ENCODE measurements at regions not wholly inside any gene's neighbourhood (a gene's known extent, or its start where the extent isn't known, plus 50 kb on each side); places are given as distances from the start of the nearest gene placed in this dataset.

- TF ChIP-seq SIN3A (conservative IDR thresholded peaks at IDR 0.05 in 1 of 2, IDR thresholded peaks at IDR 0.05 in 1 of 2; ENCODE audit: low read depth in 1 of 2, low read length in 2 of 2): no peak
- no peak for TF ChIP-seq USF2 (IDR thresholded peaks at IDR 0.05; ENCODE audit: low read length)
- TF ChIP-seq EZH2 (IDR thresholded peaks at IDR 0.05; ENCODE audit: low read depth, low read length, severe bottlenecking): no peak
- no peak for TF ChIP-seq RNF2 (IDR thresholded peaks at IDR 0.05; ENCODE audit: borderline replicate concordance, low read depth, low read length, missing control alignments, poor library complexity, severe bottlenecking)
- TF ChIP-seq, protein P1, sequence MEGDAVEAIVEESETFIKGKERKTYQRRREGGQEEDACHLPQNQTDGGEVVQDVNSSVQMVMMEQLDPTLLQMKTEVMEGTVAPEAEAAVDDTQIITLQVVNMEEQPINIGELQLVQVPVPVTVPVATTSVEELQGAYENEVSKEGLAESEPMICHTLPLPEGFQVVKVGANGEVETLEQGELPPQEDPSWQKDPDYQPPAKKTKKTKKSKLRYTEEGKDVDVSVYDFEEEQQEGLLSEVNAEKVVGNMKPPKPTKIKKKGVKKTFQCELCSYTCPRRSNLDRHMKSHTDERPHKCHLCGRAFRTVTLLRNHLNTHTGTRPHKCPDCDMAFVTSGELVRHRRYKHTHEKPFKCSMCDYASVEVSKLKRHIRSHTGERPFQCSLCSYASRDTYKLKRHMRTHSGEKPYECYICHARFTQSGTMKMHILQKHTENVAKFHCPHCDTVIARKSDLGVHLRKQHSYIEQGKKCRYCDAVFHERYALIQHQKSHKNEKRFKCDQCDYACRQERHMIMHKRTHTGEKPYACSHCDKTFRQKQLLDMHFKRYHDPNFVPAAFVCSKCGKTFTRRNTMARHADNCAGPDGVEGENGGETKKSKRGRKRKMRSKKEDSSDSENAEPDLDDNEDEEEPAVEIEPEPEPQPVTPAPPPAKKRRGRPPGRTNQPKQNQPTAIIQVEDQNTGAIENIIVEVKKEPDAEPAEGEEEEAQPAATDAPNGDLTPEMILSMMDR (IDR thresholded peaks at IDR 0.05; ENCODE audit: control extremely low read depth in 1 of 3, insufficient read depth in 1 of 3, low read depth in 1 of 3, low read length in 3 of 3): no peak
- TF ChIP-seq POLR2A (IDR thresholded peaks at IDR 0.05; ENCODE audit: control extremely low read depth in 1 of 2, low read depth in 2 of 2, low read length in 2 of 2): no peak
- no peak for TF ChIP-seq TAF1 (IDR thresholded peaks at IDR 0.05; ENCODE audit: low read depth, low read length)
- no peak for TF ChIP-seq YY1 (IDR thresholded peaks at IDR 0.05; ENCODE audit: low read depth, low read length)
Measured at GRCh38 chr18:41466436-41467160, 488.4 kb upstream of the PIK3C3 start.

Measured in H1 (cell line).